ENCODE measurements at regions not wholly inside any gene's neighbourhood (a gene's known extent, or its start where the extent isn't known, plus 50 kb on each side); places are given as distances from the start of the nearest gene placed in this dataset.

GRCh38 chr21:36236052-36236730 lies 79.6 kb downstream of the DOP1B start:
- Histone ChIP-seq H3K27me3 (ENCODE audit: control insufficient read depth, insufficient read depth, low read length) (no peaks in the 10 kb centered on the region), H3K36me3 (replicated peaks; ENCODE audit: control insufficient read depth, insufficient read depth, low read length) (peaks cover 1% of the 10 kb centered on the region; the same call in 1 of the 2 replicates), H3K4me3 (ENCODE audit: insufficient read depth, low read depth, low read length) (no peak overlapping the region)
- DNase-seq = no peak

DNA sequence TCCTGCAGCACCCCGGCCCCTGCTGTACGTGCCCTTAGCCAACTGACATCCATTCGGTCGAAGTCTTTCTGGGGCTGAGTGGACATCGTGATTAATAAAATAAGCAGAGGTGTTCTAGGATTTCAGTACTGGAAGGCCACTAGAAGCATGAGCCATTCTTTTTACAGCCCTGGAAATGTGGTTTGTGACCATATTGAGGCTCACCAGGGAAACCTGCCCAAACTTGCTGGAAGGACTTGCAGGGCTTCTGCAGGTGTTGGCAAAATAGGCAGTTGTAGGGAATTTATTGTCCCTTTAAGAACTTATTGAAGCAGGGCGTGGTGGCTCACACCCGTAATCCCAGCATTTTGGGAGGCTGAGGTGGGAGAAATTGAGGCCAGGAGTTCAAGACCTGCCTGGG lies 80.8 kb downstream of the DOP1B start:
- H3K4me3 ChIP-seq (ENCODE audit: insufficient read depth, low read depth, low read length) = no peak overlapping the region
- DNase-seq = no peak
- H3K27me3 ChIP-seq (ENCODE audit: control insufficient read depth, insufficient read depth, low read length) = no peaks in the 10 kb centered on the region
- H3K36me3 ChIP-seq (replicated peaks; ENCODE audit: control insufficient read depth, insufficient read depth, low read length) = peaks cover 1% of the 10 kb centered on the region; the same call in 1 of the 2 replicates

DNA sequence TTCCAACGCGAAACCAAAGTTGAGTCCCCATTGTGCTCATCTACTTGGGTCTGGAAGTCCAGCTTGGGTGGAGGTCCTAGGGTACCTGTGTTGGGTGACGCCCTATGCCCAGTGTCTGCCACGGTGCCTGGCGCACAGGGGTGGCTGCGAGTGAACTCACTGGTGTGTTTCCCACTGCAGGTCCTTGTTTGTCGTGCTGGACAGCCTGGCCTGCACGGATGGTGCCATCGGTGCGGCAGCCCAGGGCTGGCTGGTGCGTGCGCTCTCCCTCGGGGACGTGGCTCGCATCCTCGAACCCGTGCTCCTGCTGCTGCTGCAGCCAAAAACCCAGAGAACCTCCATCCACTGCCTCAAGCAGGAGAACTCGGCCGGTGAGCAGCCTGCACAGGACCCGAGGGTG lies 80.4 kb upstream of the MORC3 start:
- Histone ChIP-seq H3K36me3 (replicated peaks; ENCODE audit: control insufficient read depth, insufficient read depth, low read length) (peaks cover 1% of the 10 kb centered on the region; the same call in 1 of the 2 replicates), H3K4me3 (ENCODE audit: insufficient read depth, low read depth, low read length) (no peak overlapping the region), H3K27me3 (ENCODE audit: control insufficient read depth, insufficient read depth, low read length) (no peaks in the 10 kb centered on the region)
- DNase-seq = no peak

- no peaks in the 10 kb centered on the region for H3K27me3 ChIP-seq (ENCODE audit: control insufficient read depth, insufficient read depth, low read length)
These were observed 78.3 kb upstream of the MORC3 start for GRCh38 chr21:36241717-36242116.

GRCh38 chr21:36245115-36245514 lies 74.9 kb upstream of the MORC3 start:
- no peaks in the 10 kb centered on the region; the same call in 1 of the 2 replicates for H3K36me3 ChIP-seq (replicated peaks; ENCODE audit: control insufficient read depth, insufficient read depth, low read length)
- H3K4me3 ChIP-seq (ENCODE audit: insufficient read depth, low read depth, low read length) = no peak overlapping the region
- no peaks in the 10 kb centered on the region for H3K27me3 ChIP-seq (ENCODE audit: control insufficient read depth, insufficient read depth, low read length)
- peak; percentile 49 for DNase-seq

More at GRCh38 chr21:36241717-36242116, 78.3 kb upstream of the MORC3 start:
- no peak overlapping the region for H3K4me3 ChIP-seq (ENCODE audit: insufficient read depth, low read depth, low read length)
- peaks cover 1% of the 10 kb centered on the region; the same call in 1 of the 2 replicates for H3K36me3 ChIP-seq (replicated peaks; ENCODE audit: control insufficient read depth, insufficient read depth, low read length)
- no peak for DNase-seq

DNA sequence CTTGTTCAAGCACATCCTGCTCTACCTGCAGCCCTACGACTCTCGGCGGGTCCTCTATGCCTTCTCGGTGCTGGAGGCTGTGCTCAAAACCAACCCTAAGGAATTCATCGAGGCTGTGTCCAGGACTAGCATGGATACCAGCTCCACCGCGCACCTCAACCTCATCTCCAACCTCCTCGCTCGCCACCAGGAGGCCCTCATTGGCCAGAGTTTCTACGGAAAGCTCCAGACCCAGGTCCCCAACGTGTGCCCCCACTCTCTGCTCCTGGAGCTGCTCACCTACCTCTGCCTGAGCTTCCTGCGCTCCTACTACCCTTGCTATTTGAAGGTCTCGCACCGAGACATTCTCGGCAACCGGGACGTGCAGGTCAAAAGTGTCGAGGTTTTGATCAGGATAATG lies 74.3 kb upstream of the MORC3 start:
- DNase-seq = peak; percentile 65
- no peaks in the 10 kb centered on the region for H3K27me3 ChIP-seq (ENCODE audit: control insufficient read depth, insufficient read depth, low read length)
- H3K36me3 ChIP-seq (replicated peaks; ENCODE audit: control insufficient read depth, insufficient read depth, low read length) = no peaks in the 10 kb centered on the region; the same call in 1 of the 2 replicates
- H3K4me3 ChIP-seq (ENCODE audit: insufficient read depth, low read depth, low read length) = no peak overlapping the region

DNA sequence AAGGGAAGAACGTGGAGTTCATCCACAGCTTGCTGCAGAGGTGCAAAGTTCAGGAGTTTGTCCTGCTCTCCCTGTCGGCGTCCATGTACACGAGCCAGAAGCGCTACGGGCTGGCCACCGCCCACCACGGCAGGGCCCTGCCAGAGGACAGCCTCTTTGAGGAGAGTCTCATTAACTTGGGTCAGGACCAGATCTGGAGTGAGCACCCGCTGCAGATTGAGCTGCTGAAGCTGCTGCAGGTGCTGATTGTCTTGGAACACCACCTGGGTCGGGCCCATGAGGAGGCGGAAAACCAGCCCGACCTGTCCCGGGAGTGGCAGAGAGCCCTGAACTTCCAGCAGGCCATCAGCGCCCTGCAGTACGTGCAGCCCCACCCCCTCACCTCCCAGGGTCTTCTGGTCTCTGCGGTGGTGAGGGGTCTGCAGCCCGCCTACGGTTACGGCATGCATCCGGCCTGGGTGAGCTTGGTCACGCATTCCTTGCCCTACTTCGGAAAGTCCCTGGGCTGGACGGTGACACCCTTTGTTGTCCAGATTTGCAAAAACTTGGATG lies 73.8 kb upstream of the MORC3 start:
- peak; percentile 56 for DNase-seq
- H3K36me3 ChIP-seq (replicated peaks; ENCODE audit: control insufficient read depth, insufficient read depth, low read length) = no peaks in the 10 kb centered on the region; the same call in 1 of the 2 replicates
- no peaks in the 10 kb centered on the region for H3K27me3 ChIP-seq (ENCODE audit: control insufficient read depth, insufficient read depth, low read length)
- no peak overlapping the region for H3K4me3 ChIP-seq (ENCODE audit: insufficient read depth, low read depth, low read length)

DNA sequence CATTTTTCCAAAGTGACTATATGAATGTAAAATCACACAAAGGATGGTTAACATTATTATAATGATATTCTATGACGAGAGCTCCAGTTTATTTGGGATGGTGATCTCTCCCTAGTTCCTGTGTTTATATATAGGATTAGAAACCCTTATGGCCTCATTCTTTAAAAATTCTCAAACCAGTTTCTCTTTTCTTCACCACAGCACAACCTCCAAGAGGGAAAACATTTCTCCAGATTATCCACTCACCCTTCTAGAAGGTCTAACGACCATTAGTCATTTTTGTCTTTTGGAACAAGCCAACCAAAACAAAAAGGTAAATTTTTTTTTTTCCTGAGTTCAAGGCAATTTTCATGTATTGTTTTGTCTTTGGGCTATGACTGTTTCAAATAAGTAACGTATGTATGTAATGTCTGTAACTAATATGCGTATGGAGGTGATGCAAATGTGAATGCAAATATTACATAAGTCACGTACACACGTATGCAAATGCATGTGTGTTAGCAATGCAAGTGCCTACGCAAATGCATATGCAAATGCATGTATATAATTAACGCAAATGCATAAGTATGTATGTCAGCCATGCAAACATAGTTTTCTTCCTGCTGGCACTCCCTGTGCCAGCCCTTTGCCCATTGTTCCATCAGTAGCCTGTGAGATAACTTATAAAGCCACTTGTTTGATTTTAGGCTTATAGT lies 72.5 kb upstream of the MORC3 start:
- DNase-seq = no peak
- H3K4me3 ChIP-seq (ENCODE audit: insufficient read depth, low read depth, low read length) = no peak overlapping the region
- H3K36me3 ChIP-seq (replicated peaks; ENCODE audit: control insufficient read depth, insufficient read depth, low read length) = no peaks in the 10 kb centered on the region; the same call in 1 of the 2 replicates
- H3K27me3 ChIP-seq (ENCODE audit: control insufficient read depth, insufficient read depth, low read length) = no peaks in the 10 kb centered on the region

GRCh38 chr21:36249576-36250422 lies 70.2 kb upstream of the MORC3 start:
- DNase-seq = no peak
- H3K4me3 ChIP-seq (ENCODE audit: insufficient read depth, low read depth, low read length) = no peak overlapping the region
- no peaks in the 10 kb centered on the region for H3K27me3 ChIP-seq (ENCODE audit: control insufficient read depth, insufficient read depth, low read length)
- no peaks in the 10 kb centered on the region; the same call in 1 of the 2 replicates for H3K36me3 ChIP-seq (replicated peaks; ENCODE audit: control insufficient read depth, insufficient read depth, low read length)

DNA sequence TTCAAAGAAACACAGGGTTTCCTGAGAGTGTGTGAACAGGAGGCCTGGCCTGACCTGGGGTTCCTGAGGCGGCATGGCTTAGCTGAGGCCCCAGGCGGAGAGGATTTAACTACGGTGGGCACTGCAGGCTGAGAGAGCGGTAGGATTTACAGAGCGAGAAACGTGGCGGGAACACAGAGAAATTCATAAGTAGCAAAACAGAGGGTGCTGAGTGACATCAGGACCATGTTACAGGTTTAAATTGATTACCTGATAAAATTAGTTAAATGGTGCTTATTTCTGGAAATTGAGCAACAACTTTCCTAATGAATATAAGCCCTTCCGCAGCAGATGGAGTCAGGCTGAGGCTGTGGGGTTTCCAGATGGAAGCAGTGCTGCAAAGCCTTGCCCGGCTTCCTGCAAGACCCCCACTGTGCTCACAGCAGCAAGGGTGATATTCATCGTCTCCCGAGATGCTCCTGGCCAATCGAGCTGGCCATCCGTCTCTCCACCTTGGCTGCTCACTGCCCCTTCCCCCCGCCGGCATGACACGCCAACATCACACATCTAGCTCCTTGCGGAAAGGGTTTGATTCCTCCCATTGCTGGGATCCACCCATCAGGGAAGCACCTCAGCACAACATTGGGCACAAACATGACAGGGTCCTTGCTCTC lies 69.4 kb upstream of the MORC3 start:
- Histone ChIP-seq H3K36me3 (replicated peaks; ENCODE audit: control insufficient read depth, insufficient read depth, low read length) (no peaks in the 10 kb centered on the region), H3K27me3 (ENCODE audit: control insufficient read depth, insufficient read depth, low read length) (no peaks in the 10 kb centered on the region)
- DNase-seq = peak; percentile 49

GRCh38 chr21:36254106-36254941 lies 65.7 kb upstream of the MORC3 start:
- DNase-seq = no peak
- Histone ChIP-seq H3K27me3 (ENCODE audit: control insufficient read depth, insufficient read depth, low read length) (no peaks in the 10 kb centered on the region), H3K4me3 (ENCODE audit: insufficient read depth, low read depth, low read length) (no peak overlapping the region), H3K36me3 (replicated peaks; ENCODE audit: control insufficient read depth, insufficient read depth, low read length) (no peaks in the 10 kb centered on the region)

More for the DNA sequence above, 69.4 kb upstream of the MORC3 start:
- no peak overlapping the region for H3K4me3 ChIP-seq (ENCODE audit: insufficient read depth, low read depth, low read length)

DNA sequence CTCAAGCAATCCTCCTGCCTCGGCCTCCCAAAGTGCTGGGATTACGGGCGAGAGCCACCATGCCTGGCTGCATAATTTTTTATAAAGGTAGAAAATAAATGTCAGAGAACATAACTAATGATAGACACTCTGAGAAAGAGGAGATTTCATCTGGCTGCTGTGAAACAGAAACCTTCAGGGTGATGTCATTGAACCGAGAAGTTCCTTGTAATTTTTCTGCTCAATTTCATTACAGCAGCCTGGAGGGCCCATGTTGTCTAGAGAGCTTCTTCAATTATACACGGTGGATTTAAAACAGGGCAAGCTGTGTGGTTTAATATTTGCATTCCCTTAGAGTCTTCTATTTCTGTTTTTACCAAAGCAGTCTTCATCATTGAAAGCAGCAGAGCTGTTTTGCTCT lies 64.3 kb upstream of the MORC3 start:
- DNase-seq = no peak
- no peak overlapping the region for H3K4me3 ChIP-seq (ENCODE audit: insufficient read depth, low read depth, low read length)
- no peaks in the 10 kb centered on the region for H3K36me3 ChIP-seq (replicated peaks; ENCODE audit: control insufficient read depth, insufficient read depth, low read length)
- H3K27me3 ChIP-seq (ENCODE audit: control insufficient read depth, insufficient read depth, low read length) = no peaks in the 10 kb centered on the region

DNA sequence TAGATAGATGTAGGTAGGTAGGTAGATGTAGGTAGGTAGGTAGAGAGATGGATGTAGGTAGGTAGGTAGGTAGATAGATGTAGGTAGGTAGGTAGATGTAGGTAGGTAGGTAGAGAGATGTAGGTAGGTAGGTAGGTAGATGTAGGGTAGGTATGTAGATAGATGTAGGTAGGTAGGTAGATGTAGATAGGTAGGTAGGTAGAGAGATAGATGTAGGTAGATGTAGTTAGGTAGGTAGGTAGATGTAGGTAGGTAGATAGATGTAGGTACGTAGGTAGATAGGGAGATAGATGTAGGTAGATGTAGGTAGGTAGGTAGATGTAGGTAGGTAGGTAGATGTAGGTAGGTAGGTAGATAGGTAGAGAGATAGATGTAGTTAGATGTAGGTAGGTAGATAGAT lies 62.3 kb upstream of the MORC3 start:
- DNase-seq = no peak
- no peak overlapping the region for H3K4me3 ChIP-seq (ENCODE audit: insufficient read depth, low read depth, low read length)
- no peaks in the 10 kb centered on the region for H3K27me3 ChIP-seq (ENCODE audit: control insufficient read depth, insufficient read depth, low read length)
- no peaks in the 10 kb centered on the region for H3K36me3 ChIP-seq (replicated peaks; ENCODE audit: control insufficient read depth, insufficient read depth, low read length)
